SIG-M5 treated with dmso at 0.1 percent for 504 hours (cell line): ENCODE measurements at regions not wholly inside any gene's neighbourhood (a gene's known extent, or its start where the extent isn't known, plus 50 kb on each side); places are given as distances from the start of the nearest gene placed in this dataset.

ENCODE experiments used
- DNase-seq: peaks from one replicate; lab custom pipeline; 2025; ENCODE audit not compliant: unreplicated experiment; lab: John Stamatoyannopoulos, UW

- peak; percentile 96 for DNase-seq
These were observed 115.9 kb upstream of the TWIST2 start for GRCh38 chr2:238731961-238732360.

GRCh38 chr2:238738917-238739316 lies 109.0 kb upstream of the TWIST2 start:
- DNase-seq = no peak

- DNase-seq = no peak
These were observed 108.2 kb upstream of the TWIST2 start for GRCh38 chr2:238739668-238740067.

- DNase-seq = no peak
These were observed 106.6 kb upstream of the TWIST2 start for GRCh38 chr2:238741277-238741676.

- DNase-seq = no peak
These were observed 105.8 kb upstream of the TWIST2 start for GRCh38 chr2:238742066-238742465.

- no peak for DNase-seq
These were observed 105.2 kb upstream of the TWIST2 start for GRCh38 chr2:238742664-238743063.

- no peak for DNase-seq
These were observed 104.4 kb upstream of the TWIST2 start for GRCh38 chr2:238743243-238744065.

GRCh38 chr2:238744951-238745350 lies 102.9 kb upstream of the TWIST2 start:
- DNase-seq = no peak

GRCh38 chr2:238745997-238746396 lies 101.9 kb upstream of the TWIST2 start:
- DNase-seq = no peak

GRCh38 chr2:238747114-238747513 lies 100.8 kb upstream of the TWIST2 start:
- no peak for DNase-seq

GRCh38 chr2:238747557-238747956 lies 100.3 kb upstream of the TWIST2 start:
- DNase-seq = no peak

- DNase-seq = no peak
These were observed 97.5 kb upstream of the TWIST2 start for GRCh38 chr2:238750212-238750904.

- DNase-seq = no peak
These were observed 93.6 kb upstream of the TWIST2 start for GRCh38 chr2:238754259-238754658.

GRCh38 chr2:238761868-238762267 lies 86.0 kb upstream of the TWIST2 start:
- no peak for DNase-seq

- no peak for DNase-seq
These were observed 84.4 kb upstream of the TWIST2 start for GRCh38 chr2:238763471-238763995.

- no peak for DNase-seq
These were observed 82.3 kb upstream of the TWIST2 start for GRCh38 chr2:238765590-238765989.

- DNase-seq = no peak
These were observed 76.7 kb upstream of the TWIST2 start for GRCh38 chr2:238771218-238771617.

- DNase-seq = no peak
These were observed 76.2 kb upstream of the TWIST2 start for GRCh38 chr2:238771639-238772038.

GRCh38 chr2:238772635-238773297 lies 75.1 kb upstream of the TWIST2 start:
- DNase-seq = no peak

GRCh38 chr2:238773472-238773871 lies 74.4 kb upstream of the TWIST2 start:
- DNase-seq = no peak

- no peak for DNase-seq
These were observed 73.8 kb upstream of the TWIST2 start for GRCh38 chr2:238774071-238774470.
